Endothelial cell of umbilical vein (primary cell): ENCODE measurements at regions not wholly inside any gene's neighbourhood (a gene's known extent, or its start where the extent isn't known, plus 50 kb on each side); places are given as distances from the start of the nearest gene placed in this dataset.

ENCODE experiments used
- BruUV-seq: library from RNA; stranded (reverse); fragments of 400-500 nt; replicated peaks from 2 replicates; lab custom pipeline; 2021; lab: Mats Ljungman, UMichigan
- CTCF ChIA-PET: fragments of 300-600, 350-600 bp; sonication (Branson Sonifier 250); formaldehyde crosslinking; loops from one replicate; lab custom pipeline; 2021; ENCODE audit warnings: antibody characterized with exemption, inconsistent platforms; lab: Charles Lee
- POLR2A ChIA-PET: fragments of 300-600, 350-600 bp; sonication (Branson Sonifier 250); formaldehyde crosslinking; loops from one replicate; lab custom pipeline; 2021; ENCODE audit warnings: antibody characterized with exemption, inconsistent platforms; lab: Charles Lee
- DNase-seq: peaks from one replicate; pipeline ENCODE4 v3.0.0-alpha.2; 2011; ENCODE audit warnings: low read depth, low spot score
- FAIRE-seq: peaks from 2 replicates; lab custom pipeline; 2011; peaks lifted over from hg19 to GRCh38; lab: Jason Lieb, UNC
- H2AFZ ChIP-seq: 2 replicates; pipeline ENCODE4 v1.6.0; 2012; ENCODE audit warnings: low read depth, low read length, control low read depth, inconsistent platforms
- H3K27ac ChIP-seq: 2 replicates; pipeline ENCODE4 v1.5.1; 2011; ENCODE audit warnings: low read depth, mild to moderate bottlenecking, control low read depth, low read length, moderate library complexity; ENCODE audit not compliant: insufficient read depth
- H3K27me3 ChIP-seq, 2 experiments: 2 replicates each; pipeline versions ENCODE4 v1.6.0 to v1.6.1; 2011; ENCODE audit warnings: low read length in 2 of 2, mixed read lengths in 1 of 2; ENCODE audit not compliant: control insufficient read depth in 2 of 2, insufficient read depth in 2 of 2
- H3K36me3 ChIP-seq, 2 experiments: 2 replicates in 1 of 2; 3 replicates in 1 of 2; pipeline ENCODE4 v1.5.1; 2011; ENCODE audit warnings: low read length in 2 of 2, mild to moderate bottlenecking in 1 of 2, moderate library complexity in 1 of 2; ENCODE audit not compliant: control insufficient read depth in 2 of 2, insufficient read depth in 2 of 2; ENCODE audit errors: extremely low read depth in 1 of 2
- H3K4me1 ChIP-seq: 3 replicates; pipeline ENCODE4 v1.5.1; 2011; ENCODE audit warnings: mild to moderate bottlenecking, low read length; ENCODE audit not compliant: control insufficient read depth, insufficient read depth; ENCODE audit errors: extremely low read depth
- H3K4me2 ChIP-seq: 2 replicates; pipeline ENCODE4 v1.6.1; 2011; ENCODE audit warnings: low read length, control low read depth, mixed read lengths; ENCODE audit not compliant: insufficient read depth
- H3K4me3 ChIP-seq, 3 experiments: fragments of 200-600 bp in 1 of 3; sonication (generic), shearing (Covaris generic) in 1 of 3; replicated peaks in 1 of 3; 2 replicates each; pipeline ENCODE4 v1.5.1; 2011 to 2016; ENCODE audit warnings: control low read depth in 3 of 3, low read length in 3 of 3, mild to moderate bottlenecking in 2 of 3, inconsistent platforms in 1 of 3, low read depth in 1 of 3, moderate library complexity in 1 of 3; ENCODE audit not compliant: insufficient read depth in 1 of 3
- H3K79me2 ChIP-seq: 2 replicates; pipeline ENCODE4 v1.6.0; 2012; ENCODE audit warnings: low read length, inconsistent platforms; ENCODE audit not compliant: control insufficient read depth, insufficient read depth
- H3K9ac ChIP-seq: replicated peaks from 2 replicates; pipeline ENCODE3; 2011; ENCODE audit warnings: low read length, control low read depth; ENCODE audit not compliant: insufficient read depth; ENCODE audit errors: extremely low read depth
- H3K9me1 ChIP-seq: replicated peaks from 3 replicates; pipeline ENCODE4 v1.6.0; 2011; ENCODE audit warnings: mild to moderate bottlenecking, low read length; ENCODE audit not compliant: control insufficient read depth, insufficient read depth; ENCODE audit errors: extremely low read depth
- H3K9me3 ChIP-seq: replicated peaks from 2 replicates; pipeline ENCODE4 v1.5.1; 2012; ENCODE audit warnings: low read length, inconsistent platforms; ENCODE audit not compliant: control insufficient read depth, insufficient read depth
- H4K20me1 ChIP-seq: replicated peaks from 2 replicates; pipeline ENCODE3; 2011; ENCODE audit warnings: mild to moderate bottlenecking, low read length; ENCODE audit not compliant: control insufficient read depth, insufficient read depth; ENCODE audit errors: extremely low read depth
- EZH2 ChIP-seq: IDR thresholded peaks from 2 replicates; pipeline ENCODE4 v1.6.1; 2012; ENCODE audit warnings: borderline replicate concordance, low read depth, mild to moderate bottlenecking, moderate library complexity, low read length, inconsistent platforms; ENCODE audit not compliant: severe bottlenecking
- FOS ChIP-seq: IDR thresholded peaks from 2 replicates; pipeline ENCODE4 v1.6.1; 2011; ENCODE audit warnings: mild to moderate bottlenecking, low read length, moderate library complexity, borderline replicate concordance; ENCODE audit not compliant: insufficient read depth
- GATA2 ChIP-seq: IDR thresholded peaks from 2 replicates; pipeline ENCODE4 v1.7.0; 2011; ENCODE audit warnings: low read depth, mild to moderate bottlenecking, moderate library complexity, mixed read lengths, low read length; ENCODE audit not compliant: insufficient read length, insufficient read depth
- JUN ChIP-seq: IDR thresholded peaks from 2 replicates; pipeline ENCODE4 v1.6.1; 2011; ENCODE audit warnings: borderline replicate concordance, low read depth; ENCODE audit not compliant: insufficient read length, insufficient read depth
- MYC ChIP-seq: IDR thresholded peaks from one replicate; pipeline ENCODE4 v1.6.1; 2011; ENCODE audit warnings: mild to moderate bottlenecking, low read depth, low read length
- POLR2A ChIP-seq: IDR thresholded peaks from 2 replicates; pipeline ENCODE4 v1.6.1; 2012; ENCODE audit warnings: low read depth, mild to moderate bottlenecking, control low read depth, low read length
- POLR2AphosphoS5 ChIP-seq: IDR thresholded peaks from 2 replicates; pipeline ENCODE4 v1.6.1; 2012; ENCODE audit warnings: low read depth, mild to moderate bottlenecking, control low read depth, low read length, moderate library complexity; ENCODE audit not compliant: insufficient read depth
- dilution Hi-C: fragments of 300-500 bp; cut with MboI; formaldehyde crosslinking; loops from one replicate; pipeline ENCODE4 v1.15.0; 2019; ENCODE audit warnings: low sequenced_read_pairs; ENCODE audit not compliant: extremely low pct_ligation_motif_present
- intact Hi-C: fragments of 100-400 bp; cut with micrococcal nuclease; formaldehyde crosslinking; loops from one replicate; pipeline ENCODE4 v1.10.0; 2022
- TF ChIP-seq, protein P1 (sequence below), 2 donors: IDR thresholded peaks; 1 replicate in 1 of 2; 2 replicates in 1 of 2; pipeline ENCODE4 v1.5.1; 2011; ENCODE audit warnings: low read length in 2 of 2, mild to moderate bottlenecking in 2 of 2, moderate library complexity in 2 of 2, control low read depth in 1 of 2, inconsistent platforms in 1 of 2, low read depth in 1 of 2; ENCODE audit not compliant: insufficient read depth in 1 of 2; ENCODE audit errors: extremely low read depth in 1 of 2
- TF ChIP-seq, protein P2 (sequence below): IDR thresholded peaks from 2 replicates; pipeline ENCODE4 v1.6.1; 2011; ENCODE audit not compliant: insufficient read depth, insufficient read length

DNA sequence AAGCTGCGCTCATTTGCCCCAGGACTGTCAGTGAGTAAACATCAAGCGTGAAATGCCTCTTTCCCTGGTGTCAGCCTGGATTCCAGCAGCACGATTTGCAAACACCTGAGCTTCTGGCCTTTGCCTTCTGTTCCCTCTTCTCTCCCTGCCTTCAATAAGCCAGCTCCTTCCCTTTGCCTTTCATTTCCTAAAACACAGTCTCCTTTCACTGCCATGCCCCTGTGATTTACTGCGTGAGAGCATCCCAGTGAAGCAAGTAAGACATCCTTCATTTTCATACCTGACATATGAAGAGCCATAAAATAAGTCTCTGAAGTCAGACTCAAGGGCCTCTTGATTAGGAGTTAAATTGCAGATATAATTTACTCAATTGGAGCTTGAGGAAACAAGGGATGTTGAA, 681.8 kb downstream of the TYW1 start:
- no peak for TF ChIP-seq MYC
- TF ChIP-seq, protein P1, sequence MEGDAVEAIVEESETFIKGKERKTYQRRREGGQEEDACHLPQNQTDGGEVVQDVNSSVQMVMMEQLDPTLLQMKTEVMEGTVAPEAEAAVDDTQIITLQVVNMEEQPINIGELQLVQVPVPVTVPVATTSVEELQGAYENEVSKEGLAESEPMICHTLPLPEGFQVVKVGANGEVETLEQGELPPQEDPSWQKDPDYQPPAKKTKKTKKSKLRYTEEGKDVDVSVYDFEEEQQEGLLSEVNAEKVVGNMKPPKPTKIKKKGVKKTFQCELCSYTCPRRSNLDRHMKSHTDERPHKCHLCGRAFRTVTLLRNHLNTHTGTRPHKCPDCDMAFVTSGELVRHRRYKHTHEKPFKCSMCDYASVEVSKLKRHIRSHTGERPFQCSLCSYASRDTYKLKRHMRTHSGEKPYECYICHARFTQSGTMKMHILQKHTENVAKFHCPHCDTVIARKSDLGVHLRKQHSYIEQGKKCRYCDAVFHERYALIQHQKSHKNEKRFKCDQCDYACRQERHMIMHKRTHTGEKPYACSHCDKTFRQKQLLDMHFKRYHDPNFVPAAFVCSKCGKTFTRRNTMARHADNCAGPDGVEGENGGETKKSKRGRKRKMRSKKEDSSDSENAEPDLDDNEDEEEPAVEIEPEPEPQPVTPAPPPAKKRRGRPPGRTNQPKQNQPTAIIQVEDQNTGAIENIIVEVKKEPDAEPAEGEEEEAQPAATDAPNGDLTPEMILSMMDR (IDR thresholded peaks at IDR 0.05; ENCODE audit: extremely low read depth in 1 of 2, insufficient read depth in 1 of 2, low read depth in 1 of 2, low read length in 2 of 2): no peak
- no peak for TF ChIP-seq EZH2
- TF ChIP-seq POLR2A: no peak
- no peak for TF ChIP-seq JUN
- no peak for TF ChIP-seq POLR2AphosphoS5
- TF ChIP-seq, protein P2, sequence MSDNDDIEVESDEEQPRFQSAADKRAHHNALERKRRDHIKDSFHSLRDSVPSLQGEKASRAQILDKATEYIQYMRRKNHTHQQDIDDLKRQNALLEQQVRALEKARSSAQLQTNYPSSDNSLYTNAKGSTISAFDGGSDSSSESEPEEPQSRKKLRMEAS: no peak
- TF ChIP-seq FOS: no peak
- TF ChIP-seq GATA2: no peak
- intact Hi-C loops (no loop called here), dilution Hi-C loops (no loop called here)
- Histone ChIP-seq H3K4me3 (no peak overlapping the region), H3K36me3 (no peaks in the 10 kb centered on the region), H3K4me2 (no peak overlapping the region), H3K79me2 (no peaks in the 10 kb centered on the region), H3K27ac (no peak overlapping the region), H3K9me1 (no peaks in the 10 kb centered on the region), H2AFZ (no peak overlapping the region), H3K9ac (no peak overlapping the region), H3K27me3 (no peaks in the 10 kb centered on the region), H4K20me1 (no peaks in the 10 kb centered on the region), H3K9me3 (peaks cover 2% of the 10 kb centered on the region), H3K4me1 (no peaks in the 10 kb centered on the region)
- POLR2A ChIA-PET: no interaction called here
- DNase-seq (no peak), FAIRE-seq (no peak)
- no TSS peak for BruUV-seq
- CTCF ChIA-PET: no interaction called here
